Cardiac fibroblast (primary cell): ENCODE measurements at regions not wholly inside any gene's neighbourhood (a gene's known extent, or its start where the extent isn't known, plus 50 kb on each side); places are given as distances from the start of the nearest gene placed in this dataset.

Source experiments
- DNase-seq, 2 donors: peaks; one replicate each; pipeline versions ENCODE4 v3.0.0 to v3.0.0-alpha.2; 2010; ENCODE audit warnings: low read depth in 2 of 2
- H3K4me3 ChIP-seq, 2 donors: replicated peaks in 1 of 2; 1 replicate in 1 of 2; 2 replicates in 1 of 2; pipeline ENCODE4 v1.5.1; 2011; ENCODE audit warnings: low read depth in 2 of 2, low read length in 2 of 2, mild to moderate bottlenecking in 2 of 2, moderate library complexity in 1 of 2
- CTCF ChIP-seq: IDR thresholded peaks from one replicate; pipeline ENCODE4 v1.5.1; 2011; ENCODE audit warnings: low read depth, mild to moderate bottlenecking, low read length, inconsistent platforms

GRCh38 chr14:98773814-98774213, 498.2 kb downstream of the BCL11B start:
- TF ChIP-seq CTCF, result no peak
- no peak for DNase-seq
- H3K4me3 ChIP-seq, result no peak overlapping the region

GRCh38 chr14:98775892-98776291, 496.1 kb downstream of the BCL11B start:
- H3K4me3 ChIP-seq, result no peak overlapping the region

GRCh38 chr14:98782062-98782461, 489.9 kb downstream of the BCL11B start:
- TF ChIP-seq CTCF, result no peak
- no peak for DNase-seq
- no peak overlapping the region for H3K4me3 ChIP-seq

More at GRCh38 chr14:98775892-98776291, 496.1 kb downstream of the BCL11B start:
- no peak for TF ChIP-seq CTCF
- DNase-seq, result no peak

GRCh38 chr14:98785578-98785977, 486.4 kb downstream of the BCL11B start:
- no peak overlapping the region for H3K4me3 ChIP-seq
- no peak for DNase-seq
- no peak for TF ChIP-seq CTCF

GRCh38 chr14:98786456-98786855, 485.5 kb downstream of the BCL11B start:
- DNase-seq, result no peak
- no peak overlapping the region for H3K4me3 ChIP-seq
- no peak for TF ChIP-seq CTCF

GRCh38 chr14:98791661-98792060, 480.3 kb downstream of the BCL11B start:
- H3K4me3 ChIP-seq, result no peak overlapping the region
- no peak for DNase-seq
- TF ChIP-seq CTCF, result no peak

GRCh38 chr14:98792171-98792570, 479.8 kb downstream of the BCL11B start:
- no peak for TF ChIP-seq CTCF
- no peak for DNase-seq
- no peak overlapping the region for H3K4me3 ChIP-seq
